Neural crest cell (in vitro differentiated cells): ENCODE measurements at regions not wholly inside any gene's neighbourhood (a gene's known extent, or its start where the extent isn't known, plus 50 kb on each side); places are given as distances from the start of the nearest gene placed in this dataset.
"Not testable (repeated sequence)": the region's sequence is repeated elsewhere in the genome, so short reads cannot be mapped to it uniquely, and the experiment has no call there.

Source experiments
- DNase-seq: peaks from one replicate; pipeline ENCODE4 v3.0.0; 2021; ENCODE audit warnings: low read depth, mixed read lengths, low spot score
- H3K27ac Mint-ChIP-seq: one replicate; pipeline ENCODE4 v1.8.0; 2021; ENCODE audit warnings: mild to moderate bottlenecking, mixed read lengths; ENCODE audit not compliant: unreplicated experiment
- H3K27me3 Mint-ChIP-seq: 2 replicates; pipeline ENCODE4 v1.8.0; 2021; ENCODE audit warnings: low read depth, mild to moderate bottlenecking, mixed read lengths
- H3K36me3 Mint-ChIP-seq: 2 replicates; pipeline ENCODE4 v1.8.0; 2021; ENCODE audit warnings: low read depth, mild to moderate bottlenecking, mixed read lengths
- H3K4me1 Mint-ChIP-seq: 2 replicates; pipeline ENCODE4 v1.8.0; 2021; ENCODE audit warnings: mixed read lengths
- H3K4me3 Mint-ChIP-seq: one replicate; pipeline ENCODE4 v1.8.0; 2021; ENCODE audit warnings: mild to moderate bottlenecking, mixed read lengths
- H3K9me3 Mint-ChIP-seq: 2 replicates; pipeline ENCODE4 v1.8.0; 2021; ENCODE audit warnings: mixed read lengths
- TF ChIP-seq, protein P1 (sequence below): fragments of 200-600 bp; sonication (generic); conservative IDR thresholded peaks from 2 replicates; pipeline ENCODE4 v1.5.0; 2021; ENCODE audit warnings: antibody characterized with exemption, mild to moderate bottlenecking

DNA sequence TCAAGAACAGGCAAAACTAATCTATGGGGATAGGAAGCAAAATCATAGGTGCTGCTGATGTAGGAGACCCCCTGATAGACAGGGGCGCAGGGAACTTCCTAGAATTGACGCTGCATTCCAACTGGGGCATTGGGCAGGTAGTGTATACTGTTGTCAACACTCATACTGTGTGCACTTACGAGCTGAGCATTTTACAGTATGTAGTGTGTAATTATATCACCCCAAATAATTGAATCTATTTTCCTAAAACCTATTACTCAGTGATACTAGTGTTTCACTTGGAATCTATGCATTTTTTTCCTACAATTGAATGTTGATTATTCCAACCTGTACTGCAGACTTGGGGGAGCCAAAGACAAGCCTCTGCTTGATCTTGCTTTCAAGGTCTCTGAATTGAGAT is 207.0 kb upstream of the PRKCQ start:
- Mint-ChIP-seq H3K4me3 (no peak overlapping the region), H3K27me3 (peaks cover 3% of the 10 kb centered on the region), H3K36me3 (no peaks in the 10 kb centered on the region), H3K27ac (no peak overlapping the region), H3K9me3 (no peaks in the 10 kb centered on the region), H3K4me1 (peaks cover 3% of the 10 kb centered on the region)
- DNase-seq, result no peak
- TF ChIP-seq, protein P1, sequence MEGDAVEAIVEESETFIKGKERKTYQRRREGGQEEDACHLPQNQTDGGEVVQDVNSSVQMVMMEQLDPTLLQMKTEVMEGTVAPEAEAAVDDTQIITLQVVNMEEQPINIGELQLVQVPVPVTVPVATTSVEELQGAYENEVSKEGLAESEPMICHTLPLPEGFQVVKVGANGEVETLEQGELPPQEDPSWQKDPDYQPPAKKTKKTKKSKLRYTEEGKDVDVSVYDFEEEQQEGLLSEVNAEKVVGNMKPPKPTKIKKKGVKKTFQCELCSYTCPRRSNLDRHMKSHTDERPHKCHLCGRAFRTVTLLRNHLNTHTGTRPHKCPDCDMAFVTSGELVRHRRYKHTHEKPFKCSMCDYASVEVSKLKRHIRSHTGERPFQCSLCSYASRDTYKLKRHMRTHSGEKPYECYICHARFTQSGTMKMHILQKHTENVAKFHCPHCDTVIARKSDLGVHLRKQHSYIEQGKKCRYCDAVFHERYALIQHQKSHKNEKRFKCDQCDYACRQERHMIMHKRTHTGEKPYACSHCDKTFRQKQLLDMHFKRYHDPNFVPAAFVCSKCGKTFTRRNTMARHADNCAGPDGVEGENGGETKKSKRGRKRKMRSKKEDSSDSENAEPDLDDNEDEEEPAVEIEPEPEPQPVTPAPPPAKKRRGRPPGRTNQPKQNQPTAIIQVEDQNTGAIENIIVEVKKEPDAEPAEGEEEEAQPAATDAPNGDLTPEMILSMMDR, result no peak

- peak; percentile 29 for DNase-seq
- Mint-ChIP-seq H3K4me1 (peaks cover 8% of the 10 kb centered on the region), H3K27me3 (peaks cover 2% of the 10 kb centered on the region), H3K27ac (no peak overlapping the region), H3K4me3 (no peak overlapping the region), H3K36me3 (no peaks in the 10 kb centered on the region), H3K9me3 (no peaks in the 10 kb centered on the region)
- TF ChIP-seq, protein P1, result peak; percentile 58
Observed at GRCh38 chr10:6786579-6787031, 206.5 kb upstream of the PRKCQ start.

GRCh38 chr10:6784429-6784828 is 204.4 kb upstream of the PRKCQ start:
- not testable (repeated sequence) for DNase-seq, H3K27ac Mint-ChIP-seq, H3K27me3 Mint-ChIP-seq, H3K36me3 Mint-ChIP-seq, H3K9me3 Mint-ChIP-seq, H3K4me3 Mint-ChIP-seq
- H3K4me1 Mint-ChIP-seq, result peaks cover 13% of the 10 kb centered on the region

- Mint-ChIP-seq H3K27ac (no peak overlapping the region), H3K27me3 (no peaks in the 10 kb centered on the region), H3K36me3 (no peaks in the 10 kb centered on the region), H3K4me3 (no peak overlapping the region), H3K4me1 (peaks cover 13% of the 10 kb centered on the region), H3K9me3 (no peaks in the 10 kb centered on the region)
- no peak for DNase-seq
- TF ChIP-seq, protein P1, result no peak
Observed at GRCh38 chr10:6783471-6783870, 203.4 kb upstream of the PRKCQ start.

DNA sequence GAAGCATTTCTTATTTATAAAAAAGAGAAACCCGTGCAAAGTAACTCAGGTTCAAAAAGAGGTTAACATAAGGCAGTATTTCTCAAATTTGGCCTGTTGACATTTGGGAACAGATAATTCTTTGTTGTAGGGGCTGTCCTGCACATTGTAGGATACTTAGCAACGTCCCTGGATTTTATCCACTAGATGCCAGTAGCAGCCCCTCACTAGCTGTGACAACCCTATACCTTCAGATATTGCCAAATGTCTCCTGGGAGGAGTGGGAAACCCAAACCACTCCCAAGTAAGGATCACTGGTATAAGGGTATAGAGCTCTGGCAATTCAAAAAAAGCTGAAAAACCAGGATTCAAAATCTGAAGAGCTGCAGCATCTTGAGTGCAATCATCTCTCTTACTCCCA is 202.3 kb upstream of the PRKCQ start:
- Mint-ChIP-seq H3K4me3 (no peak overlapping the region), H3K9me3 (no peaks in the 10 kb centered on the region), H3K36me3 (no peaks in the 10 kb centered on the region), H3K4me1 (peaks cover 13% of the 10 kb centered on the region), H3K27me3 (peaks cover 4% of the 10 kb centered on the region), H3K27ac (no peak overlapping the region)
- DNase-seq, result no peak
- TF ChIP-seq, protein P1, result no peak

GRCh38 chr10:6781133-6781770 is 201.2 kb upstream of the PRKCQ start:
- Mint-ChIP-seq H3K27me3 (peaks cover 9% of the 10 kb centered on the region), H3K36me3 (no peaks in the 10 kb centered on the region), H3K9me3 (no peaks in the 10 kb centered on the region), H3K4me3 (no peak overlapping the region), H3K27ac (no peak overlapping the region), H3K4me1 (peaks cover 13% of the 10 kb centered on the region)
- TF ChIP-seq, protein P1, result no peak
- no peak for DNase-seq
